ENCODE measurements at regions not wholly inside any gene's neighbourhood (a gene's known extent, or its start where the extent isn't known, plus 50 kb on each side); places are given as distances from the start of the nearest gene placed in this dataset.

DNA sequence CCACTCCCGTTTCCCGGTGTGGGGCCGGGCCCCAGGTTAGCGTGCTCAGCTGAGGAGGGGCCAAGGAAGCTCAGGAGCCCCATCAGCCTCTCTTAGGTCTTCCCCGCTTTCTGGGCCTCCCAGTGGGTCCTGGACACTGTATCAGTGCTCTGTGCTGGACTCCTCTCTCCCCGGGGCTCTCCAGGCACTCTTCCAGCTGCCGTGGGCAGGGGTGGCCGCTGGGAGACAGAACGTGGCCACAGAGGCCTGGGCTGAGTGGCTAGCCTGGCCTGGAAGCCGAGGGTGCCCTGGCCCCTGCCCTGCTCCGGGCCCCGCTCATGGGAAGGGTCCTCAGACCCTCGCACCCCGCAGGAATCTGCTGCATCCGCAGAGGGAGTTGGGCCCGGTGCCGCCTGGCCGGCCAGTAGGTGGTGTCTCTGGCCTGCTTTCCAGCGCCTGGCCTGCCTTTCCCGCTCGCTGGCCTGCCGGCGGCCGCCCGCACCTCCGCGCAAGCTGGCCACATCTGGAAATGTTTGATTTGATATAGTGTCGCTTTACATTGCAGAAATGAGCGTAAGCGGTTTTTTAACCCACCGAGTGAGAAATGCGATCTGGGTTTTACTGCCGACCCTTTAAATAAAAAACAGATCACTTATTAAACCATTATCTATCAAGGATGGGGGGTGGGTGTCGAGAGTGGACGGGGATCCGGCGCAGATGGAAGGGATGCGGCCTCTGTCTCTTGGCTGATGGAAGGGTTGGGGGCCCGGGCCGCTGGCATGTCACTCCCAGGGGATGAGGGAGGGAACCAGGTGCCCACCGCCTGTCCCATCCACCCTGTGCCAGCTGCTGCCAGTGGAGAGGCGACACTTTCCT, 74.4 kb upstream of the TTC34 start:
- Histone ChIP-seq H4K20me1 (ENCODE audit: insufficient read depth, low read length) (no peaks in the 10 kb centered on the region), H3K9ac (ENCODE audit: low read length) (no peak overlapping the region), H3K4me3 (ENCODE audit: insufficient read depth, low read depth, low read length) (no peak overlapping the region), H3K4me1 (ENCODE audit: insufficient read depth, low read length) (no peaks in the 10 kb centered on the region), H3K4me2 (ENCODE audit: low read length) (no peak overlapping the region), H3K9me3 (ENCODE audit: insufficient read depth, low read depth, low read length) (peaks cover 11% of the 10 kb centered on the region), H2AFZ (ENCODE audit: low read depth, low read length) (no peak overlapping the region), H3K79me2 (ENCODE audit: insufficient read depth, low read length) (no peaks in the 10 kb centered on the region), H3K27ac (ENCODE audit: low read depth, low read length) (no peak overlapping the region), H3K27me3 (ENCODE audit: insufficient read depth, low read length) (no peaks in the 10 kb centered on the region), H3K36me3 (ENCODE audit: insufficient read depth, low read length) (no peaks in the 10 kb centered on the region)
- Mint-ChIP-seq H3K36me3 (ENCODE audit: low read depth, unreplicated experiment) (no peaks in the 10 kb centered on the region), H3K27ac (ENCODE audit: unreplicated experiment) (no peak overlapping the region), H3K27me3 (ENCODE audit: low read depth, unreplicated experiment) (peaks cover 3% of the 10 kb centered on the region), H3K4me3 (ENCODE audit: unreplicated experiment) (no peak overlapping the region), H3K4me1 (ENCODE audit: low read depth, unreplicated experiment) (no peaks in the 10 kb centered on the region), H3K9me3 (ENCODE audit: unreplicated experiment) (peaks cover 15% of the 10 kb centered on the region)
- DNase-seq (ENCODE audit: low read depth) (no peak), FAIRE-seq (no peak)
- TF ChIP-seq, protein P1, sequence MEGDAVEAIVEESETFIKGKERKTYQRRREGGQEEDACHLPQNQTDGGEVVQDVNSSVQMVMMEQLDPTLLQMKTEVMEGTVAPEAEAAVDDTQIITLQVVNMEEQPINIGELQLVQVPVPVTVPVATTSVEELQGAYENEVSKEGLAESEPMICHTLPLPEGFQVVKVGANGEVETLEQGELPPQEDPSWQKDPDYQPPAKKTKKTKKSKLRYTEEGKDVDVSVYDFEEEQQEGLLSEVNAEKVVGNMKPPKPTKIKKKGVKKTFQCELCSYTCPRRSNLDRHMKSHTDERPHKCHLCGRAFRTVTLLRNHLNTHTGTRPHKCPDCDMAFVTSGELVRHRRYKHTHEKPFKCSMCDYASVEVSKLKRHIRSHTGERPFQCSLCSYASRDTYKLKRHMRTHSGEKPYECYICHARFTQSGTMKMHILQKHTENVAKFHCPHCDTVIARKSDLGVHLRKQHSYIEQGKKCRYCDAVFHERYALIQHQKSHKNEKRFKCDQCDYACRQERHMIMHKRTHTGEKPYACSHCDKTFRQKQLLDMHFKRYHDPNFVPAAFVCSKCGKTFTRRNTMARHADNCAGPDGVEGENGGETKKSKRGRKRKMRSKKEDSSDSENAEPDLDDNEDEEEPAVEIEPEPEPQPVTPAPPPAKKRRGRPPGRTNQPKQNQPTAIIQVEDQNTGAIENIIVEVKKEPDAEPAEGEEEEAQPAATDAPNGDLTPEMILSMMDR (IDR thresholded peaks at IDR 0.05; ENCODE audit: insufficient read depth, low read depth, low read length): no peak
- TF ChIP-seq EZH2 (IDR thresholded peaks at IDR 0.05; ENCODE audit: insufficient read depth, low read length): no peak

DNA sequence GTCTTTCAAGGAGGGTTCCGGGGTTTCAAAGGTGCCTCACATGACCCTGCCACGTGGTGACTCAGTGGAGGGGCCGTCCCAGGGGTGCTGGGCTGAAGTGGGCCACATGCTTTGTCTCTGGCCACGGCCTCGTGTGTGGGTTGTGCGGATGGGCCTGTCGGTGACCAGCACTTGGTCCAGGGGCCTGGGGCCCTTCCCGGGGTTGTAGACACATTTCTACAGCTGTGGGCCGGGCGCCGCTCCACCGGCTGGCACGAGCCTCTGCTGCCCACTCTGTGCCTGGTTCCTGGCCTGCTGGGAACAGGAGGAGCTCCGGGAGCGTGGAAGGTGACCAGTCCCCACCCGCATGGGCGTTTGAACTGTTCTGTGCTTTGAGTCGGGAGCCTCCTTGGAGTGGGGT, 75.4 kb upstream of the TTC34 start:
- H3K4me3 Mint-ChIP-seq (ENCODE audit: unreplicated experiment): no peak overlapping the region
- no peak for TF ChIP-seq EZH2 (IDR thresholded peaks at IDR 0.05; ENCODE audit: insufficient read depth, low read length)
- TF ChIP-seq, protein P1 (IDR thresholded peaks at IDR 0.05; ENCODE audit: insufficient read depth, low read depth, low read length): no peak
- H3K36me3 Mint-ChIP-seq (ENCODE audit: low read depth, unreplicated experiment): no peaks in the 10 kb centered on the region
- Histone ChIP-seq H3K79me2 (ENCODE audit: insufficient read depth, low read length) (no peaks in the 10 kb centered on the region), H3K36me3 (ENCODE audit: insufficient read depth, low read length) (no peaks in the 10 kb centered on the region), H3K9ac (ENCODE audit: low read length) (no peak overlapping the region), H3K4me2 (ENCODE audit: low read length) (no peak overlapping the region), H3K4me3 (ENCODE audit: insufficient read depth, low read depth, low read length) (no peak overlapping the region), H3K27me3 (ENCODE audit: insufficient read depth, low read length) (no peaks in the 10 kb centered on the region), H2AFZ (ENCODE audit: low read depth, low read length) (no peak overlapping the region), H3K27ac (ENCODE audit: low read depth, low read length) (no peak overlapping the region), H4K20me1 (ENCODE audit: insufficient read depth, low read length) (no peaks in the 10 kb centered on the region), H3K4me1 (ENCODE audit: insufficient read depth, low read length) (no peaks in the 10 kb centered on the region), H3K9me3 (ENCODE audit: insufficient read depth, low read depth, low read length) (peaks cover 3% of the 10 kb centered on the region)
- H3K27ac Mint-ChIP-seq (ENCODE audit: unreplicated experiment): no peak overlapping the region
- peaks cover 9% of the 10 kb centered on the region for H3K9me3 Mint-ChIP-seq (ENCODE audit: unreplicated experiment)
- FAIRE-seq (no peak), DNase-seq (ENCODE audit: low read depth) (no peak)
- no peaks in the 10 kb centered on the region for H3K4me1 Mint-ChIP-seq (ENCODE audit: low read depth, unreplicated experiment)
- H3K27me3 Mint-ChIP-seq (ENCODE audit: low read depth, unreplicated experiment): peaks cover 3% of the 10 kb centered on the region

DNA sequence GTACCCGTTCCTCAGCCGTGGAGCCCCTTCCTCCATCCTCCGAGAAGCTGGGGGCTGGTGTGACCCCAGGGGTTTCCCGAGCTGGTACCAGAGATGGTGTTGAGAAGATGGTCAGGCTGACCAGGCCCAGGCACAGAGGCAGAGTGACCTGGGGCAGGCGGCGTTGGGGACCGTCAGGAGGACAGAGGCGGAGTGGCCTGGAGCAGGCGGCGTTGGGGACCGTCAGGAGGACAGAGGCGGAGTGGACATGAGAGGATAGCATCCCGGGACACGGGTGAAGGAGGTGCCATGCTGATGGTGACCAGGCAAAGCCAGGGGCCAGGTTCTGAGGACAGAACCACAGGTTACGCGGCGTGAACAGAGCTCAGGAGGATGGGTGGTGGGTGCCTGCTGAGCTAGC, 75.9 kb upstream of the TTC34 start:
- Histone ChIP-seq H3K27me3 (ENCODE audit: insufficient read depth, low read length) (no peaks in the 10 kb centered on the region), H4K20me1 (ENCODE audit: insufficient read depth, low read length) (no peaks in the 10 kb centered on the region), H2AFZ (ENCODE audit: low read depth, low read length) (no peak overlapping the region), H3K36me3 (ENCODE audit: insufficient read depth, low read length) (no peaks in the 10 kb centered on the region), H3K9ac (ENCODE audit: low read length) (no peak overlapping the region), H3K79me2 (ENCODE audit: insufficient read depth, low read length) (no peaks in the 10 kb centered on the region), H3K4me1 (ENCODE audit: insufficient read depth, low read length) (no peaks in the 10 kb centered on the region), H3K4me3 (ENCODE audit: insufficient read depth, low read depth, low read length) (no peak overlapping the region), H3K27ac (ENCODE audit: low read depth, low read length) (no peak overlapping the region), H3K9me3 (ENCODE audit: insufficient read depth, low read depth, low read length) (no peaks in the 10 kb centered on the region), H3K4me2 (ENCODE audit: low read length) (no peak overlapping the region)
- DNase-seq (ENCODE audit: low read depth) (no peak), FAIRE-seq (no peak)
- no peaks in the 10 kb centered on the region for H3K4me1 Mint-ChIP-seq (ENCODE audit: low read depth, unreplicated experiment)
- peaks cover 6% of the 10 kb centered on the region for H3K9me3 Mint-ChIP-seq (ENCODE audit: unreplicated experiment)
- no peak overlapping the region for H3K27ac Mint-ChIP-seq (ENCODE audit: unreplicated experiment)
- peaks cover 3% of the 10 kb centered on the region for H3K27me3 Mint-ChIP-seq (ENCODE audit: low read depth, unreplicated experiment)
- H3K36me3 Mint-ChIP-seq (ENCODE audit: low read depth, unreplicated experiment): no peaks in the 10 kb centered on the region
- TF ChIP-seq EZH2 (IDR thresholded peaks at IDR 0.05; ENCODE audit: insufficient read depth, low read length): no peak
- TF ChIP-seq, protein P1 (IDR thresholded peaks at IDR 0.05; ENCODE audit: insufficient read depth, low read depth, low read length): no peak
- no peak overlapping the region for H3K4me3 Mint-ChIP-seq (ENCODE audit: unreplicated experiment)
